Upper lobe of left lung (tissue), 4 donors: ENCODE measurements at regions not wholly inside any gene's neighbourhood (a gene's known extent, or its start where the extent isn't known, plus 50 kb on each side); places are given as distances from the start of the nearest gene placed in this dataset.
"Not testable (repeated sequence)": the region's sequence is repeated elsewhere in the genome, so short reads cannot be mapped to it uniquely, and the experiment has no call there.

ENCODE experiments used
- CTCF ChIP-seq, 6 experiments: fragments of 450-650 bp in 4 of 6; fragments of 200-600 bp in 2 of 6; sonication (generic) in 2 of 6; IDR thresholded peaks; one replicate each; pipeline ENCODE4 v1.5.1; 2016 to 2019; ENCODE audit warnings: antibody characterized with exemption in 6 of 6
- EP300 ChIP-seq, 4 donors: sonication (generic); formaldehyde crosslinking; IDR thresholded peaks; one replicate each; pipeline ENCODE4 v1.5.1; 2017; ENCODE audit warnings: antibody characterized with exemption in 4 of 4, control low read depth in 2 of 4
- POLR2AphosphoS5 ChIP-seq, 2 donors: sonication (generic); formaldehyde crosslinking; IDR thresholded peaks; one replicate each; pipeline ENCODE4 v1.5.1; 2017; ENCODE audit warnings: antibody characterized with exemption in 2 of 2

DNA sequence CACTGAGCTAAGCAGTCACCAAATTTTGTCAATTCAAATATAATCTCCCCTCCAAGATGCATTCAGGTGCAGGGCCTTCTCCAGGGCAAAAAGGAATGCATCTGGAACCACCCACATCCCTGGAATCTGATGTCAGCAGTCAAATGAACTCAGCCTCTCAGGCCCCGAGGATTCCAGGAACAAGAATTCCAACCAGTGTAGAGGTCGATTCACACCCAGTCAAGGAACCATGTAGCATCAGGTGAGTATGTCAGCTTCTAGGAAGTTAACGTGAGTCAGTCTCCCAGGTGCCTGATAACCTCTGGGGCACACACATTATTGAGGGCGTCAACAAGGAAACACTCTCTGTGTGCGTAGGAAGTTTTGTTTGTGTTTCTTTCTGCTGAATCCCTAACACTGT lies 122.2 kb upstream of the VOPP1 start:
- not testable (repeated sequence) for TF ChIP-seq CTCF, EP300, POLR2AphosphoS5 (IDR thresholded peaks at IDR 0.05)
